ENCODE measurements at regions not wholly inside any gene's neighbourhood (a gene's known extent, or its start where the extent isn't known, plus 50 kb on each side); places are given as distances from the start of the nearest gene placed in this dataset.

- no peak for TF ChIP-seq POLR2AphosphoS5 (IDR thresholded peaks at IDR 0.05; ENCODE audit: insufficient read depth in 1 of 2, low read depth in 1 of 2)
- no peak for TF ChIP-seq POLR2A (IDR thresholded peaks at IDR 0.05)
Measured at GRCh38 chr3:72153477-72154314, 368.7 kb upstream of the PROK2 start.

Data from vagina (tissue), 2 donors.